ACC112 (cell line): ENCODE measurements at regions not wholly inside any gene's neighbourhood (a gene's known extent, or its start where the extent isn't known, plus 50 kb on each side); places are given as distances from the start of the nearest gene placed in this dataset.

Experiments
- H2AFZ ChIP-seq: fragments of 200-600 bp; sonication (generic); one replicate; pipeline ENCODE4 v1.6.0; 2017; ENCODE audit warnings: antibody characterized with exemption, low read length; ENCODE audit not compliant: unreplicated experiment
- H3K27ac ChIP-seq: fragments of 200-600 bp; sonication (generic); 2 replicates; pipeline ENCODE4 v1.5.1; 2014; ENCODE audit warnings: low read depth, mild to moderate bottlenecking, antibody characterized with exemption, low read length, moderate library complexity
- H3K27me3 ChIP-seq: fragments of 200-600 bp; sonication (generic); 2 replicates; pipeline ENCODE4 v1.6.1; 2014; ENCODE audit warnings: mild to moderate bottlenecking, antibody characterized with exemption, low read length, moderate library complexity, mixed read lengths; ENCODE audit not compliant: insufficient read depth
- H3K36me3 ChIP-seq: fragments of 200-600 bp; sonication (generic); 2 replicates; pipeline ENCODE4 v1.6.1; 2016; ENCODE audit warnings: mild to moderate bottlenecking, antibody characterized with exemption, low read length, moderate library complexity, mixed read lengths; ENCODE audit not compliant: insufficient read depth
- H3K4me1 ChIP-seq: fragments of 200-600 bp; sonication (generic); one replicate; pipeline ENCODE4 v1.6.1; 2016; ENCODE audit warnings: low read length, mixed read lengths; ENCODE audit not compliant: insufficient read depth, unreplicated experiment, control insufficient read depth
- H3K4me3 ChIP-seq: fragments of 200-600 bp; sonication (generic); 2 replicates; pipeline ENCODE4 v1.5.1; 2014; ENCODE audit warnings: mild to moderate bottlenecking, low read depth, low read length
- H3K79me2 ChIP-seq: fragments of 200-600 bp; sonication (generic); one replicate; pipeline ENCODE4 v1.6.0; 2016; ENCODE audit warnings: low read length; ENCODE audit not compliant: control insufficient read depth, unreplicated experiment, insufficient read depth

GRCh38 chr13:31515427-31515826 is 223.9 kb upstream of the RXFP2 start:
- Histone ChIP-seq H3K79me2 (no peaks in the 10 kb centered on the region), H2AFZ (no peak overlapping the region), H3K27ac (no peak overlapping the region), H3K36me3 (no peaks in the 10 kb centered on the region), H3K4me1 (no peaks in the 10 kb centered on the region), H3K27me3 (no peaks in the 10 kb centered on the region), H3K4me3 (no peak overlapping the region)

- H3K27ac ChIP-seq, result no peak overlapping the region
- no peaks in the 10 kb centered on the region for H3K4me1 ChIP-seq
- H2AFZ ChIP-seq, result no peak overlapping the region
- H3K79me2 ChIP-seq, result no peaks in the 10 kb centered on the region
- no peaks in the 10 kb centered on the region for H3K27me3 ChIP-seq
- no peaks in the 10 kb centered on the region for H3K36me3 ChIP-seq
- no peak overlapping the region for H3K4me3 ChIP-seq
Observed at GRCh38 chr13:31517599-31517998, 221.7 kb upstream of the RXFP2 start.

- H3K36me3 ChIP-seq, result no peaks in the 10 kb centered on the region
- no peak overlapping the region for H2AFZ ChIP-seq
- H3K4me1 ChIP-seq, result no peaks in the 10 kb centered on the region
- H3K27ac ChIP-seq, result no peak overlapping the region
- H3K27me3 ChIP-seq, result no peaks in the 10 kb centered on the region
- no peaks in the 10 kb centered on the region for H3K79me2 ChIP-seq
- no peak overlapping the region for H3K4me3 ChIP-seq
Observed at GRCh38 chr13:31518645-31519044, 220.7 kb upstream of the RXFP2 start.

- Histone ChIP-seq H3K27ac (no peak overlapping the region), H3K36me3 (no peaks in the 10 kb centered on the region), H2AFZ (no peak overlapping the region), H3K27me3 (no peaks in the 10 kb centered on the region), H3K4me3 (no peak overlapping the region), H3K4me1 (no peaks in the 10 kb centered on the region), H3K79me2 (no peaks in the 10 kb centered on the region)
Observed at GRCh38 chr13:31521435-31521834, 217.9 kb upstream of the RXFP2 start.

DNA sequence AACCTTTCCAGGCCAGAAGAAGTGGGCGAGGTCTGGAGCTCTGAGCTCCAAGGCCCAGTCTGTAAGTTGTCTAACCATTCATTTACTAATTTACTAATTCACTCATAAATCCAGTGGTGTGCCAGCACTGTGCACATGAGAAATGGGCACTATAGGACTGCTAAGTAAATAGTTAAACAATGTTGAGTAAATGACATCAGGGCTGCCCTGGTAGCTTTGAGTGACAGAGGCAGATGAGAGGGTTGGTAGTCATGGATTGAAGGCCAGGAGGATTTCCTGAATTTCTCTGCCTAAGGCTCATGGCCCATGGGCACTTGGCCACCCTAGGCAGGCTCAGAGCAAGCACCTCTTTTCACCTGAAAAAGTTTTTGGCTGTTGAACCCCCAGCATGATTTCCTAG is 216.9 kb upstream of the RXFP2 start:
- Histone ChIP-seq H3K79me2 (no peaks in the 10 kb centered on the region), H3K36me3 (no peaks in the 10 kb centered on the region), H3K4me1 (no peaks in the 10 kb centered on the region), H3K4me3 (no peak overlapping the region), H3K27ac (no peak overlapping the region), H3K27me3 (no peaks in the 10 kb centered on the region), H2AFZ (no peak overlapping the region)

DNA sequence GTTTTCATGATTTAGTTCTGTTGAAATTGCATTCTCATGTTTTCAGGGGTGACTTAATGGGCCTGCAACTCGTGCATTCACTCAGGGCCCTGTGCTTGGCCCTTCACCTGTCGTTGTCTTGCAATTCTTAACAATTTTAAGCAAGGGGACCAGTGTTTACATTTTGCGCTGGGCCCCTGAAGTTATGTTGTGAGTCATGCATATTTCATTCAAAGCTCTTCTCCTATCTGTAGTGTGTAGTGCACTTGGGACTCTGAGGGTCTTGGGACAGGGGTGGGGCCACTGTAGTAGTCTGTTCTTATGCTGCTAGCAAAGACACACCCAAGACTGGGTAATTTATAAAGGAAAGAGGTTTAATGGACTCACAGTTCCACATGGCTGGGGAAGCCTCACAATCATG is 211.2 kb upstream of the RXFP2 start:
- H3K79me2 ChIP-seq, result no peaks in the 10 kb centered on the region

DNA sequence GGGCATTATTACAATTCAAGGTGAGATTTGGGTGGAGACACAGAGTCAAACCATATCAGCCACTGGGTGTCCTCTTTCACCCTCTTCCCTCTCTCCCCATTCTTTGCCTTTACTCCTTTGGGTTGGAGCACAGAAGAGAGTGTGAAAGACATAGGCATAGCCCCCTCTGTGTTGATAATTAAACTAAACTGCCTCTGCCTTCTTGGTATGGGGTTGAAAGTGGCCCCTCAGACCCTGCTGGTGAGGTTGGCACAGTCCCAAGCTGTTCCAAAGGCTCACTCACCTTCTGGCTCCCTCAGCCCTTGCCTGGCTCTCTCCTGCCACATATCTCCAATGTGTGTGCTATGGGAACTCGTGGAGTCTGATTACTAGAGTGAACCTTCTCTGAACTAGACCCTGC is 210.6 kb upstream of the RXFP2 start:
- Histone ChIP-seq H3K79me2 (no peaks in the 10 kb centered on the region), H3K27me3 (no peaks in the 10 kb centered on the region), H2AFZ (no peak overlapping the region), H3K36me3 (no peaks in the 10 kb centered on the region), H3K27ac (no peak overlapping the region), H3K4me3 (no peak overlapping the region), H3K4me1 (no peaks in the 10 kb centered on the region)

More for the DNA sequence above, 211.2 kb upstream of the RXFP2 start:
- H3K27ac ChIP-seq, result no peak overlapping the region
- H2AFZ ChIP-seq, result no peak overlapping the region
- H3K4me1 ChIP-seq, result no peaks in the 10 kb centered on the region
- no peaks in the 10 kb centered on the region for H3K27me3 ChIP-seq
- no peak overlapping the region for H3K4me3 ChIP-seq
- H3K36me3 ChIP-seq, result no peaks in the 10 kb centered on the region

- Histone ChIP-seq H2AFZ (no peak overlapping the region), H3K79me2 (no peaks in the 10 kb centered on the region), H3K4me1 (no peaks in the 10 kb centered on the region)
Observed at GRCh38 chr13:31530922-31531321, 208.4 kb upstream of the RXFP2 start.

DNA sequence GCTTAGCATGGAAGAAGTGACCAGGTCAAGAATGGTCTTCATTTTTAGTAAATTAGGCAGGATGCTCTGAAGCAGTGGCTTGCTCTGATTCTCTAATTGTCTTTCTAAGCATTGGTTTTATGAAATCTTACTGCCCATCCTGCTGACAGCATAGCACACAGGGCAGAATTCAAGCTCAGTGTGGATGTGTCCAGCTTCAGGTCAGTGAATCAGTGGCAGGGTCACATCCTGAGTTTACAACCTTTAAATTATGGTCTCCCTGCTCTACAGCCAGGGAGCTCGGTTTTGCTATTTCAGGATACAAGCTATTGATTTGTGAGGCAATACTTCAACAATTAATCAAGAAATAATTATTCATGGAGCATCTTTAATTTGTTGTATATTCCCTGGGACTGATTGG is 202.3 kb upstream of the RXFP2 start:
- no peak overlapping the region for H3K27ac ChIP-seq
- H3K4me1 ChIP-seq, result peaks cover 12% of the 10 kb centered on the region
- no peaks in the 10 kb centered on the region for H3K36me3 ChIP-seq
- H2AFZ ChIP-seq, result no peak overlapping the region
- H3K4me3 ChIP-seq, result no peak overlapping the region
- H3K27me3 ChIP-seq, result no peaks in the 10 kb centered on the region
- H3K79me2 ChIP-seq, result no peaks in the 10 kb centered on the region

More at GRCh38 chr13:31530922-31531321, 208.4 kb upstream of the RXFP2 start:
- Histone ChIP-seq H3K27ac (no peak overlapping the region), H3K36me3 (no peaks in the 10 kb centered on the region), H3K4me3 (no peak overlapping the region), H3K27me3 (no peaks in the 10 kb centered on the region)

- no peaks in the 10 kb centered on the region for H3K79me2 ChIP-seq
- peak overlapping the region; percentile 82 for H2AFZ ChIP-seq
- no peaks in the 10 kb centered on the region for H3K36me3 ChIP-seq
- peaks cover 12% of the 10 kb centered on the region for H3K4me1 ChIP-seq
- no peak overlapping the region for H3K27ac ChIP-seq
- no peaks in the 10 kb centered on the region for H3K27me3 ChIP-seq
- no peak overlapping the region for H3K4me3 ChIP-seq
Observed at GRCh38 chr13:31538067-31539042, 201.0 kb upstream of the RXFP2 start.

DNA sequence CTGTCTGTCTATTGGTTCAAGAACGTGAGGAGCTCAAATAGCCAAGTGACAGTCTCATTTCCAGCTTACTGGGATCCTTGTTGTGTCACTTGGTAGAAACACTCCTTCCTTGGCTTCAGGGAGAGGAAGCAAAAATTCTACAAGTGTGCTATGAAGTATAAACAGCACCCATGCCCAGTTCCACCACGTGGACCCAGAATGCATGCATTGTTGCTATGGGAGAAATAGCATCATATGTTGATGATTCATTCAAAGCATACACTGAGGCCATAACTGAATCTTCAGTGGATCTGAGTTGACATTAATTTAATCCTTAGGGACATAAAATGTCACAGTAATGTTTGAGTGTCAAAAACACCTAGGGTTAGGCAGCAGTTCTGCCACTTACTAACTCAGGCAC is 199.0 kb upstream of the RXFP2 start:
- Histone ChIP-seq H3K27ac (no peak overlapping the region), H3K4me3 (no peak overlapping the region), H3K36me3 (no peaks in the 10 kb centered on the region), H2AFZ (no peak overlapping the region), H3K79me2 (no peaks in the 10 kb centered on the region), H3K4me1 (peaks cover 14% of the 10 kb centered on the region), H3K27me3 (no peaks in the 10 kb centered on the region)
